ENCODE measurements at regions not wholly inside any gene's neighbourhood (a gene's known extent, or its start where the extent isn't known, plus 50 kb on each side); places are given as distances from the start of the nearest gene placed in this dataset.
A peak's percentile ranks its signal among the peaks of the same experiment; 100 is the strongest.

GRCh38 chr15:62896969-62897486 lies 145.5 kb upstream of the TPM1 start:
- TF ChIP-seq, protein P1, sequence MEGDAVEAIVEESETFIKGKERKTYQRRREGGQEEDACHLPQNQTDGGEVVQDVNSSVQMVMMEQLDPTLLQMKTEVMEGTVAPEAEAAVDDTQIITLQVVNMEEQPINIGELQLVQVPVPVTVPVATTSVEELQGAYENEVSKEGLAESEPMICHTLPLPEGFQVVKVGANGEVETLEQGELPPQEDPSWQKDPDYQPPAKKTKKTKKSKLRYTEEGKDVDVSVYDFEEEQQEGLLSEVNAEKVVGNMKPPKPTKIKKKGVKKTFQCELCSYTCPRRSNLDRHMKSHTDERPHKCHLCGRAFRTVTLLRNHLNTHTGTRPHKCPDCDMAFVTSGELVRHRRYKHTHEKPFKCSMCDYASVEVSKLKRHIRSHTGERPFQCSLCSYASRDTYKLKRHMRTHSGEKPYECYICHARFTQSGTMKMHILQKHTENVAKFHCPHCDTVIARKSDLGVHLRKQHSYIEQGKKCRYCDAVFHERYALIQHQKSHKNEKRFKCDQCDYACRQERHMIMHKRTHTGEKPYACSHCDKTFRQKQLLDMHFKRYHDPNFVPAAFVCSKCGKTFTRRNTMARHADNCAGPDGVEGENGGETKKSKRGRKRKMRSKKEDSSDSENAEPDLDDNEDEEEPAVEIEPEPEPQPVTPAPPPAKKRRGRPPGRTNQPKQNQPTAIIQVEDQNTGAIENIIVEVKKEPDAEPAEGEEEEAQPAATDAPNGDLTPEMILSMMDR (IDR thresholded peaks at IDR 0.05) = no peak
- peak in 1 of 2 donors; percentile 17 for TF ChIP-seq POLR2A (IDR thresholded peaks at IDR 0.05)

Measured in heart left ventricle (tissue), 13 donors.